ENCODE measurements at regions not wholly inside any gene's neighbourhood (a gene's known extent, or its start where the extent isn't known, plus 50 kb on each side); places are given as distances from the start of the nearest gene placed in this dataset.

GRCh38 chr7:113659416-113659815 is 259.4 kb downstream of the PPP1R3A start:
- H3K9me3 ChIP-seq (ENCODE audit: control insufficient read depth in 4 of 4, low read length in 3 of 4): no peaks in the 10 kb centered on the region
- H3K36me3 ChIP-seq (ENCODE audit: control insufficient read depth in 4 of 4, insufficient read depth in 3 of 4, low read depth in 1 of 4, low read length in 3 of 4): no peaks in the 10 kb centered on the region
- no peaks in the 10 kb centered on the region for H3K27me3 ChIP-seq (ENCODE audit: control insufficient read depth in 4 of 4, insufficient read depth in 4 of 4, low read length in 3 of 4)
- TF ChIP-seq ATF3 (IDR thresholded peaks at IDR 0.05) (no peak), ZBTB33 (IDR thresholded peaks at IDR 0.05) (no peak), JUND (IDR thresholded peaks at IDR 0.05) (no peak), FOXA1 (IDR thresholded peaks at IDR 0.05) (no peak), RAD21 (IDR thresholded peaks at IDR 0.05) (no peak), HNF4A (conservative IDR thresholded peaks at IDR 0.05) (no peak), CTCF (IDR thresholded peaks at IDR 0.05; ENCODE audit: low read depth, low read length, missing input control) (no peak), YY1 (IDR thresholded peaks at IDR 0.05) (no peak), EGR1 (IDR thresholded peaks at IDR 0.05; ENCODE audit: low read depth in 2 of 2) (no peak), RXRA (IDR thresholded peaks at IDR 0.05) (no peak), SP1 (IDR thresholded peaks at IDR 0.05) (no peak), GABPA (IDR thresholded peaks at IDR 0.05 in 1 of 2, conservative IDR thresholded peaks at IDR 0.05 in 1 of 2) (no peak), HNF4G (IDR thresholded peaks at IDR 0.05) (no peak), NR2F2 (IDR thresholded peaks at IDR 0.05) (no peak), TAF1 (conservative IDR thresholded peaks at IDR 0.05) (no peak), FOXA2 (IDR thresholded peaks at IDR 0.05) (no peak), REST (IDR thresholded peaks at IDR 0.05) (no peak), MAX (IDR thresholded peaks at IDR 0.05) (no peak)
- no peak overlapping the region for H3K9ac ChIP-seq (ENCODE audit: low read depth in 1 of 2, low read length in 2 of 2)
- no peaks in the 10 kb centered on the region for H3K4me1 ChIP-seq (ENCODE audit: control insufficient read depth in 4 of 4, insufficient read depth in 4 of 4, low read length in 3 of 4)
- no peak overlapping the region for H3K4me3 ChIP-seq (ENCODE audit: low read depth in 1 of 3, low read length in 3 of 3)
- no peak overlapping the region for H3K27ac ChIP-seq (ENCODE audit: low read depth in 1 of 2, low read length in 2 of 2)
- DNase-seq (ENCODE audit: low spot score): no peak

- no peaks in the 10 kb centered on the region for H3K9me3 ChIP-seq (ENCODE audit: control insufficient read depth in 4 of 4, low read length in 3 of 4)
- no peak for TF ChIP-seq HNF4G (IDR thresholded peaks at IDR 0.05)
- TF ChIP-seq ATF3 (IDR thresholded peaks at IDR 0.05): no peak
- TF ChIP-seq TAF1 (conservative IDR thresholded peaks at IDR 0.05): no peak
- H3K27ac ChIP-seq (ENCODE audit: low read depth in 1 of 2, low read length in 2 of 2): no peak overlapping the region
- no peak for DNase-seq (ENCODE audit: low spot score)
- 38% methylated on average over 1 of the region's 1 CpG for WGBS
- no peak overlapping the region for H3K4me3 ChIP-seq (ENCODE audit: low read depth in 1 of 3, low read length in 3 of 3)
- no peaks in the 10 kb centered on the region for H3K36me3 ChIP-seq (ENCODE audit: control insufficient read depth in 4 of 4, insufficient read depth in 3 of 4, low read depth in 1 of 4, low read length in 3 of 4)
- no peaks in the 10 kb centered on the region for H3K4me1 ChIP-seq (ENCODE audit: control insufficient read depth in 4 of 4, insufficient read depth in 4 of 4, low read length in 3 of 4)
- no peak overlapping the region for H3K9ac ChIP-seq (ENCODE audit: low read depth in 1 of 2, low read length in 2 of 2)
- H3K27me3 ChIP-seq (ENCODE audit: control insufficient read depth in 4 of 4, insufficient read depth in 4 of 4, low read length in 3 of 4): no peaks in the 10 kb centered on the region
Observed at GRCh38 chr7:113657603-113658002, 261.2 kb downstream of the PPP1R3A start.

All from liver (tissue), 8 donors.